CD14-positive monocyte (primary cell): ENCODE measurements at regions not wholly inside any gene's neighbourhood (a gene's known extent, or its start where the extent isn't known, plus 50 kb on each side); places are given as distances from the start of the nearest gene placed in this dataset.

ENCODE experiments used
- DNase-seq, 3 donors: peaks; one replicate each; pipeline ENCODE4 v3.0.0-alpha.2; 2011 to 2022
- H2AFZ ChIP-seq: 2 replicates; pipeline ENCODE4 v1.6.0; 2012; ENCODE audit warnings: mild to moderate bottlenecking, low read depth, low read length, inconsistent platforms; ENCODE audit not compliant: insufficient read depth, poor library complexity, severe bottlenecking
- H3K27ac ChIP-seq, 2 donors: 1 replicate in 1 of 2; 2 replicates in 1 of 2; pipeline ENCODE4 v1.5.1; 2012 to 2013; ENCODE audit warnings: low read length in 2 of 2, control low read depth in 1 of 2, inconsistent platforms in 1 of 2, low read depth in 1 of 2, mild to moderate bottlenecking in 1 of 2
- H3K27me3 ChIP-seq, 2 donors: one replicate each; pipeline versions ENCODE4 v1.6.0 to v1.6.1; 2011 to 2013; ENCODE audit warnings: low read length in 2 of 2; ENCODE audit not compliant: control insufficient read depth in 2 of 2, insufficient read depth in 2 of 2
- H3K36me3 ChIP-seq, 2 donors: replicated peaks in 1 of 2; 1 replicate in 1 of 2; 2 replicates in 1 of 2; pipeline versions ENCODE4 v1.5.1 to v1.6.1; 2012 to 2013; ENCODE audit warnings: low read length in 2 of 2, control low read depth in 1 of 2, inconsistent platforms in 1 of 2, mild to moderate bottlenecking in 1 of 2; ENCODE audit not compliant: insufficient read depth in 2 of 2, control insufficient read depth in 1 of 2
- H3K4me1 ChIP-seq, 2 donors: 1 replicate in 1 of 2; 2 replicates in 1 of 2; pipeline versions ENCODE4 v1.5.1 to v1.6.1; 2012 to 2013; ENCODE audit warnings: low read length in 2 of 2, control low read depth in 1 of 2, inconsistent platforms in 1 of 2, mild to moderate bottlenecking in 1 of 2, moderate library complexity in 1 of 2; ENCODE audit not compliant: insufficient read depth in 2 of 2, control insufficient read depth in 1 of 2
- H3K4me2 ChIP-seq: replicated peaks from 2 replicates; pipeline ENCODE3; 2012; ENCODE audit warnings: low read length, moderate library complexity, mild to moderate bottlenecking; ENCODE audit not compliant: poor library complexity, severe bottlenecking; ENCODE audit errors: extremely low read depth
- H3K4me3 ChIP-seq, 3 experiments: fragments of 200-600 bp in 1 of 3; sonication (generic) in 1 of 3; replicated peaks in 1 of 3; 1 replicate in 2 of 3; 2 replicates in 1 of 3; pipeline ENCODE4 v1.5.1; 2011 to 2013; ENCODE audit warnings: low read length in 3 of 3, mild to moderate bottlenecking in 3 of 3, control low read depth in 2 of 3, low read depth in 2 of 3, inconsistent platforms in 1 of 3, moderate library complexity in 1 of 3
- H3K79me2 ChIP-seq: 2 replicates; pipeline ENCODE4 v1.6.0; 2012; ENCODE audit warnings: mild to moderate bottlenecking, control low read depth, inconsistent platforms, low read length, moderate library complexity; ENCODE audit not compliant: insufficient read depth
- H3K9ac ChIP-seq: 2 replicates; pipeline ENCODE4 v1.6.0; 2017; ENCODE audit warnings: low read length, mild to moderate bottlenecking; ENCODE audit not compliant: insufficient read depth, poor library complexity, severe bottlenecking
- H3K9me3 ChIP-seq, 2 donors: replicated peaks in 1 of 2; 1 replicate in 1 of 2; 2 replicates in 1 of 2; pipeline versions ENCODE4 v1.5.1 to v1.6.1; 2012 to 2013; ENCODE audit warnings: low read length in 2 of 2, control low read depth in 1 of 2; ENCODE audit not compliant: control insufficient read depth in 1 of 2, insufficient read depth in 1 of 2
- H4K20me1 ChIP-seq: 2 replicates; pipeline ENCODE4 v1.6.0; 2012; ENCODE audit warnings: mild to moderate bottlenecking, low read length, control low read depth, moderate library complexity; ENCODE audit not compliant: insufficient read depth
- H3K27ac Mint-ChIP-seq, 7 donors: one replicate each; pipeline ENCODE4 v1.8.0; 2020; ENCODE audit warnings: mild to moderate bottlenecking in 7 of 7, mixed read lengths in 7 of 7, moderate library complexity in 6 of 7, inconsistent platforms in 2 of 7
- H3K27me3 Mint-ChIP-seq, 3 donors: one replicate each; pipeline ENCODE4 v1.8.0; 2021 to 2022; ENCODE audit warnings: low read depth in 3 of 3, mild to moderate bottlenecking in 3 of 3, mixed read lengths in 3 of 3, moderate library complexity in 3 of 3, inconsistent platforms in 1 of 3
- H3K36me3 Mint-ChIP-seq, 2 donors: one replicate each; pipeline ENCODE4 v1.8.0; 2020; ENCODE audit warnings: mixed read lengths in 2 of 2, inconsistent platforms in 1 of 2, mild to moderate bottlenecking in 1 of 2
- H3K4me1 Mint-ChIP-seq: one replicate; pipeline ENCODE4 v1.8.0; 2020; ENCODE audit warnings: mild to moderate bottlenecking, mixed read lengths
- H3K4me3 Mint-ChIP-seq, 2 donors: one replicate each; pipeline ENCODE4 v1.8.0; 2020; ENCODE audit warnings: mild to moderate bottlenecking in 2 of 2, mixed read lengths in 2 of 2, moderate library complexity in 1 of 2
- H3K9me3 Mint-ChIP-seq, 7 donors: one replicate each; pipeline ENCODE4 v1.8.0; 2020 to 2022; ENCODE audit warnings: mixed read lengths in 7 of 7, mild to moderate bottlenecking in 6 of 7, moderate library complexity in 6 of 7, inconsistent platforms in 2 of 7
- CTCF ChIP-seq: fragments of 200-600 bp; IDR thresholded peaks from one replicate; pipeline ENCODE4 v1.8.0; 2022; ENCODE audit warnings: antibody characterized with exemption, mild to moderate bottlenecking
- WGBS: methylation state at CpG from one replicate; pipeline ENCODE4 v1.1.5; 2013; ENCODE audit warnings: missing lambda C conversion rate; ENCODE audit not compliant: insufficient coverage; 5-methylcytosine and 5-hydroxymethylcytosine counted together
- intact Hi-C, 2 donors: fragments of 100-400 bp; cut with micrococcal nuclease; formaldehyde crosslinking; loops; one replicate each; pipeline versions ENCODE4 v1.15.0 to v1.15.1; 2023

- 87% methylated on average over 4 of the region's 6 CpGs for WGBS
- Histone ChIP-seq H3K79me2 (no peaks in the 10 kb centered on the region), H2AFZ (no peak overlapping the region), H3K9me3 (no peaks in the 10 kb centered on the region), H3K9ac (no peak overlapping the region), H3K27me3 (no peaks in the 10 kb centered on the region), H3K4me2 (no peak overlapping the region), H3K4me3 (no peak overlapping the region), H3K36me3 (no peaks in the 10 kb centered on the region), H3K27ac (no peak overlapping the region), H3K4me1 (no peaks in the 10 kb centered on the region), H4K20me1 (no peaks in the 10 kb centered on the region)
- H3K27ac Mint-ChIP-seq, result no peak overlapping the region
- DNase-seq, result no peak
- H3K27me3 Mint-ChIP-seq, result peaks cover 0 to 1% (median 0%) of the 10 kb centered on the region in 3 donors
- intact Hi-C loops, result no loop called here
- TF ChIP-seq CTCF, result no peak
- peaks cover 0 to 9% (median 3%) of the 10 kb centered on the region in 7 donors for H3K9me3 Mint-ChIP-seq
- H3K4me1 Mint-ChIP-seq, result no peaks in the 10 kb centered on the region
- no peaks in the 10 kb centered on the region for H3K36me3 Mint-ChIP-seq
- no peak overlapping the region for H3K4me3 Mint-ChIP-seq
Measured at GRCh38 chr20:10848810-10849370, 175.1 kb upstream of the JAG1 start.

GRCh38 chr20:10853176-10853575, 179.4 kb upstream of the JAG1 start:
- no peak for TF ChIP-seq CTCF
- no peaks in the 10 kb centered on the region for H3K9me3 ChIP-seq
- peak in 1 of 3 donors; percentile 21 for DNase-seq
- no peak overlapping the region for H2AFZ ChIP-seq
- H3K9ac ChIP-seq, result no peak overlapping the region
- Mint-ChIP-seq H3K36me3 (peaks cover 0 to 2% of the 10 kb centered on the region in 2 donors), H3K4me3 (no peak overlapping the region), H3K9me3 (peaks cover 0 to 8% (median 3%) of the 10 kb centered on the region in 7 donors), H3K27ac (no peak overlapping the region), H3K4me1 (peaks cover 23% of the 10 kb centered on the region), H3K27me3 (peaks cover 0 to 1% (median 0%) of the 10 kb centered on the region in 3 donors)
- no peak overlapping the region for H3K4me3 ChIP-seq
- H3K4me1 ChIP-seq, result peaks cover 19 to 24% of the 10 kb centered on the region in 2 donors
- H3K4me2 ChIP-seq, result no peak overlapping the region
- intact Hi-C loops, result no loop called here
- no peaks in the 10 kb centered on the region for H3K36me3 ChIP-seq
- H3K27ac ChIP-seq, result no peak overlapping the region
- H3K27me3 ChIP-seq, result no peaks in the 10 kb centered on the region
- no peaks in the 10 kb centered on the region for H3K79me2 ChIP-seq
- H4K20me1 ChIP-seq, result no peaks in the 10 kb centered on the region
- 100% methylated on average over 1 of the region's 2 CpGs for WGBS
